ENCODE measurements at regions not wholly inside any gene's neighbourhood (a gene's known extent, or its start where the extent isn't known, plus 50 kb on each side); places are given as distances from the start of the nearest gene placed in this dataset.

GRCh38 chr4:67220861-67221260 lies 324.4 kb downstream of the CENPC start:
- no peak for DNase-seq

GRCh38 chr4:67218883-67219282 lies 326.4 kb downstream of the CENPC start:
- no peak for DNase-seq

- peak; percentile 40 for DNase-seq
Observed at GRCh38 chr4:67207941-67208441, 337.3 kb downstream of the CENPC start.

GRCh38 chr4:67204441-67204840 lies 340.9 kb downstream of the CENPC start:
- peak; percentile 81 for DNase-seq

GRCh38 chr4:67201334-67201733 lies 344.0 kb downstream of the CENPC start:
- DNase-seq = peak; percentile 8

GRCh38 chr4:67198727-67199126 lies 346.6 kb downstream of the CENPC start:
- DNase-seq = peak; percentile 84

- DNase-seq = no peak
Observed at GRCh38 chr4:67167849-67168248, 377.5 kb downstream of the CENPC start.

GRCh38 chr4:67162690-67163089 lies 382.6 kb downstream of the CENPC start:
- peak; percentile 18 for DNase-seq

- DNase-seq = peak; percentile 85
Observed at GRCh38 chr4:67161311-67161710, 384.0 kb downstream of the CENPC start.

GRCh38 chr4:67160394-67160793 lies 384.9 kb downstream of the CENPC start:
- DNase-seq = peak; percentile 56

- no peak for DNase-seq
Observed at GRCh38 chr4:67158666-67159065, 386.6 kb downstream of the CENPC start.

GRCh38 chr4:67152976-67153375 lies 392.3 kb downstream of the CENPC start:
- peak; percentile 64 for DNase-seq

GRCh38 chr4:67151376-67152343 lies 393.6 kb downstream of the CENPC start:
- DNase-seq = peak; percentile 12

GRCh38 chr4:67141586-67141985 lies 403.7 kb downstream of the CENPC start:
- peak; percentile 81 for DNase-seq

- peak; percentile 30 for DNase-seq
Observed at GRCh38 chr4:67134616-67135015, 410.7 kb downstream of the CENPC start.

GRCh38 chr4:67133162-67133561 lies 412.1 kb downstream of the CENPC start:
- no peak for DNase-seq

GRCh38 chr4:67131224-67131623 lies 414.1 kb downstream of the CENPC start:
- no peak for DNase-seq

GRCh38 chr4:67130411-67130810 lies 414.9 kb downstream of the CENPC start:
- no peak for DNase-seq

GRCh38 chr4:67126570-67126969 lies 418.7 kb downstream of the CENPC start:
- DNase-seq = no peak

GRCh38 chr4:67125636-67126514 lies 419.4 kb downstream of the CENPC start:
- no peak for DNase-seq

GRCh38 chr4:67124716-67125115 lies 420.6 kb downstream of the CENPC start:
- DNase-seq = no peak

- DNase-seq = peak; percentile 63
Observed at GRCh38 chr4:67122029-67122428, 423.3 kb downstream of the CENPC start.

GRCh38 chr4:67120369-67120768 lies 424.9 kb downstream of the CENPC start:
- DNase-seq = peak; percentile 17

All from NCI-H69 (cell line).